ENCODE measurements at regions not wholly inside any gene's neighbourhood (a gene's known extent, or its start where the extent isn't known, plus 50 kb on each side); places are given as distances from the start of the nearest gene placed in this dataset.

DNA sequence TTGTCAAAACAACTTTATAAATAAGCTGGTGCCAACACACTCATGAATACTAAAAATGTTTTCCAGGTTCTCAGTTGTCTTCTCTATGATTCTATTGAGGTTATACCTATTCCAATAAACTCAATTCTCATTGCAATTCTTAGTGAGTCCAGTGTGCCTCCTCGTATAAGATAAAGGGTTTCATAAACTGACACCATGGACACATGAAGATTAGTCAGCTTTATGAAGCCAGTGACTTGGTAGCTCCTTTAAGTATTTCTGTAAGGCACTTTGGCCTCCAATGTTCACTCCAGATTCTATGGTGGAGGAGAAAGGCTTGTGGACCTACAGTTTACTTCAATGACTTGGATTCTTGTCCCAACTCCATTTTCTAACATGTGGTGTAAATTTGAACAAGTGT, 521.3 kb upstream of the JARID2 start:
- TF ChIP-seq, protein P1, sequence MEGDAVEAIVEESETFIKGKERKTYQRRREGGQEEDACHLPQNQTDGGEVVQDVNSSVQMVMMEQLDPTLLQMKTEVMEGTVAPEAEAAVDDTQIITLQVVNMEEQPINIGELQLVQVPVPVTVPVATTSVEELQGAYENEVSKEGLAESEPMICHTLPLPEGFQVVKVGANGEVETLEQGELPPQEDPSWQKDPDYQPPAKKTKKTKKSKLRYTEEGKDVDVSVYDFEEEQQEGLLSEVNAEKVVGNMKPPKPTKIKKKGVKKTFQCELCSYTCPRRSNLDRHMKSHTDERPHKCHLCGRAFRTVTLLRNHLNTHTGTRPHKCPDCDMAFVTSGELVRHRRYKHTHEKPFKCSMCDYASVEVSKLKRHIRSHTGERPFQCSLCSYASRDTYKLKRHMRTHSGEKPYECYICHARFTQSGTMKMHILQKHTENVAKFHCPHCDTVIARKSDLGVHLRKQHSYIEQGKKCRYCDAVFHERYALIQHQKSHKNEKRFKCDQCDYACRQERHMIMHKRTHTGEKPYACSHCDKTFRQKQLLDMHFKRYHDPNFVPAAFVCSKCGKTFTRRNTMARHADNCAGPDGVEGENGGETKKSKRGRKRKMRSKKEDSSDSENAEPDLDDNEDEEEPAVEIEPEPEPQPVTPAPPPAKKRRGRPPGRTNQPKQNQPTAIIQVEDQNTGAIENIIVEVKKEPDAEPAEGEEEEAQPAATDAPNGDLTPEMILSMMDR (conservative IDR thresholded peaks at IDR 0.05) = no peak
- no peak for TF ChIP-seq EZH2 (IDR thresholded peaks at IDR 0.05; ENCODE audit: low read depth)
